HepG2 (cell line): ENCODE measurements at regions not wholly inside any gene's neighbourhood (a gene's known extent, or its start where the extent isn't known, plus 50 kb on each side); places are given as distances from the start of the nearest gene placed in this dataset.

ENCODE experiments used
- ATAC-seq: fragments of 200-7000 bp; cut with Tn5 transposase; 3 replicates; pipeline ENCODE4 v1.9.1; 2020; ENCODE audit warnings: mild to moderate bottlenecking, moderate library complexity
- BruUV-seq: library from RNA; stranded (reverse); fragments of 400-500 nt; replicated peaks from 2 replicates; lab custom pipeline; 2021; lab: Mats Ljungman, UMichigan
- CTCF ChIA-PET: fragments of 300-600 bp; formaldehyde crosslinking; extraction: SDS; loops from one replicate; lab custom pipeline; 2021; ENCODE audit warnings: low total read pairs, inconsistent platforms, low intra/inter-chr PET ratio; lab: Yijun Ruan, JAX
- POLR2A ChIA-PET: fragments of 350-600 bp; sonication (Branson Sonifier 250); formaldehyde crosslinking; loops from one replicate; lab custom pipeline; 2020; ENCODE audit warnings: antibody characterized with exemption, inconsistent platforms; lab: Yijun Ruan, JAX
- DNase-seq: peaks from one replicate; pipeline ENCODE4 v3.0.0-alpha.2; 2015; ENCODE audit warnings: low spot score
- FAIRE-seq: peaks from 3 replicates; lab custom pipeline; 2011; peaks lifted over from hg19 to GRCh38; lab: Jason Lieb, UNC
- H2AFZ ChIP-seq: one replicate; pipeline ENCODE4 v1.6.1; 2011; ENCODE audit warnings: low read length, inconsistent platforms
- H3K27ac ChIP-seq: fragments of 300-600 bp; 3 replicates; pipeline ENCODE4 v1.8.0; 2011; ENCODE audit warnings: mixed run types, mild to moderate bottlenecking, mixed read lengths, low read length, inconsistent platforms; ENCODE audit not compliant: insufficient read depth; ENCODE audit errors: extremely low read length
- H3K27me3 ChIP-seq, 2 experiments: fragments of 200-600 bp in 1 of 2; 2 replicates in 1 of 2; 3 replicates in 1 of 2; pipeline versions ENCODE4 v1.6.0 to v1.8.0; 2011; ENCODE audit warnings: low read length in 2 of 2, mild to moderate bottlenecking in 2 of 2, moderate library complexity in 2 of 2, inconsistent platforms in 1 of 2; ENCODE audit not compliant: insufficient read depth in 2 of 2, control insufficient read depth in 1 of 2
- H3K36me3 ChIP-seq, 2 experiments: fragments of 200-600 bp in 1 of 2; replicated peaks in 1 of 2; 2 replicates in 1 of 2; 3 replicates in 1 of 2; pipeline versions ENCODE4 v1.5.1 to v1.8.0; 2011; ENCODE audit warnings: low read length in 2 of 2, inconsistent platforms in 1 of 2; ENCODE audit not compliant: insufficient read depth in 2 of 2, control insufficient read depth in 1 of 2
- H3K4me1 ChIP-seq: 2 replicates; pipeline ENCODE4 v1.5.1; 2012; ENCODE audit warnings: low read length, inconsistent platforms; ENCODE audit not compliant: insufficient read depth
- H3K4me2 ChIP-seq: 2 replicates; pipeline ENCODE4 v1.6.0; 2011; ENCODE audit warnings: low read depth, low read length, inconsistent platforms
- H3K4me3 ChIP-seq, 3 experiments: fragments of 200-600 bp in 1 of 3; sonication (generic), shearing (Covaris generic) in 1 of 3; replicated peaks in 1 of 3; 2 replicates each; pipeline ENCODE4 v1.5.1; 2011 to 2016; ENCODE audit warnings: low read length in 3 of 3, inconsistent platforms in 2 of 3, low read depth in 2 of 3, mild to moderate bottlenecking in 2 of 3, control low read depth in 1 of 3, mixed read lengths in 1 of 3; ENCODE audit not compliant: insufficient read depth in 1 of 3
- H3K79me2 ChIP-seq: one replicate; pipeline ENCODE4 v1.6.1; 2011; ENCODE audit warnings: low read length, inconsistent platforms; ENCODE audit not compliant: insufficient read depth
- H3K9ac ChIP-seq: 2 replicates; pipeline ENCODE4 v1.6.0; 2011; ENCODE audit warnings: mild to moderate bottlenecking, low read depth, low read length, inconsistent platforms; ENCODE audit not compliant: insufficient read depth
- H3K9me3 ChIP-seq: 2 replicates; pipeline ENCODE4 v1.5.1; 2012; ENCODE audit warnings: mild to moderate bottlenecking, low read length
- H4K20me1 ChIP-seq: 2 replicates; pipeline ENCODE4 v1.6.0; 2011; ENCODE audit warnings: inconsistent platforms, mild to moderate bottlenecking, low read length, moderate library complexity; ENCODE audit not compliant: insufficient read depth
- CENPT ChIP-seq: sonication (generic); formaldehyde crosslinking; IDR thresholded peaks from 2 replicates; pipeline ENCODE4 v1.8.0; 2022; ENCODE audit warnings: low read depth, mild to moderate bottlenecking, moderate library complexity, missing genetic modification reagents
- HHEX ChIP-seq: IDR thresholded peaks from 2 replicates; pipeline ENCODE4 v1.6.1; 2016; ENCODE audit warnings: control low read depth
- HMG20A ChIP-seq: IDR thresholded peaks from 2 replicates; pipeline ENCODE4 v1.6.1; 2016; ENCODE audit warnings: borderline replicate concordance
- ZBTB33 ChIP-seq: sonication (generic); formaldehyde crosslinking; IDR thresholded peaks from 2 replicates; pipeline ENCODE4 v1.4.0; 2020; ENCODE audit warnings: missing genetic modification reagents
- WGBS: methylation state at CpG from one replicate; pipeline ENCODE4 v1.1.6; 2017; ENCODE audit warnings: low lambda C conversion rate; 5-methylcytosine and 5-hydroxymethylcytosine counted together
- in situ Hi-C: cut with HindIII; loops from 2 replicates; pipeline ENCODE4 v1.10.0; 2017; ENCODE audit warnings: low pct_unique_long_range_greater_than_20kb; ENCODE audit not compliant: extremely low pct_ligation_motif_present
- intact Hi-C: fragments of 100-400 bp; cut with micrococcal nuclease; formaldehyde crosslinking; loops from one replicate; pipeline ENCODE4 v1.10.0; 2022; ENCODE audit not compliant: unreplicated experiment
- TF ChIP-seq, protein P1 (sequence below): sonication (generic); formaldehyde crosslinking; IDR thresholded peaks from 2 replicates; pipeline ENCODE4 v1.4.0; 2020; ENCODE audit warnings: missing genetic modification reagents, borderline replicate concordance
- TF ChIP-seq, protein P2 (sequence below): sonication (generic); formaldehyde crosslinking; conservative IDR thresholded peaks from 2 replicates; pipeline ENCODE4 v1.4.0; 2020; ENCODE audit warnings: missing genetic modification reagents
- TF ChIP-seq, protein P3 (sequence below): sonication (generic); formaldehyde crosslinking; conservative IDR thresholded peaks from 2 replicates; pipeline ENCODE4 v1.8.0; 2022; ENCODE audit warnings: missing genetic modification reagents

- Histone ChIP-seq H4K20me1 (no peaks in the 10 kb centered on the region), H3K27ac (no peak overlapping the region), H3K4me1 (peaks cover 13% of the 10 kb centered on the region), H3K27me3 (no peaks in the 10 kb centered on the region), H3K36me3 (no peaks in the 10 kb centered on the region), H3K4me2 (no peak overlapping the region), H3K9me3 (no peaks in the 10 kb centered on the region), H3K4me3 (no peak overlapping the region), H3K79me2 (no peaks in the 10 kb centered on the region), H3K9ac (no peak overlapping the region), H2AFZ (no peak overlapping the region)
- CTCF ChIA-PET: no interaction called here
- 62% methylated on average over 3 of the region's 3 CpGs for WGBS
- intact Hi-C loops (no loop called here), in situ Hi-C loops (no loop called here)
- DNase-seq: no peak
- TF ChIP-seq HMG20A (no peak), CENPT (CRISPR knock-in tag) (no peak), HHEX (CRISPR knock-in tag) (no peak), ZBTB33 (CRISPR knock-in tag) (no peak)
- TF ChIP-seq, protein P1, sequence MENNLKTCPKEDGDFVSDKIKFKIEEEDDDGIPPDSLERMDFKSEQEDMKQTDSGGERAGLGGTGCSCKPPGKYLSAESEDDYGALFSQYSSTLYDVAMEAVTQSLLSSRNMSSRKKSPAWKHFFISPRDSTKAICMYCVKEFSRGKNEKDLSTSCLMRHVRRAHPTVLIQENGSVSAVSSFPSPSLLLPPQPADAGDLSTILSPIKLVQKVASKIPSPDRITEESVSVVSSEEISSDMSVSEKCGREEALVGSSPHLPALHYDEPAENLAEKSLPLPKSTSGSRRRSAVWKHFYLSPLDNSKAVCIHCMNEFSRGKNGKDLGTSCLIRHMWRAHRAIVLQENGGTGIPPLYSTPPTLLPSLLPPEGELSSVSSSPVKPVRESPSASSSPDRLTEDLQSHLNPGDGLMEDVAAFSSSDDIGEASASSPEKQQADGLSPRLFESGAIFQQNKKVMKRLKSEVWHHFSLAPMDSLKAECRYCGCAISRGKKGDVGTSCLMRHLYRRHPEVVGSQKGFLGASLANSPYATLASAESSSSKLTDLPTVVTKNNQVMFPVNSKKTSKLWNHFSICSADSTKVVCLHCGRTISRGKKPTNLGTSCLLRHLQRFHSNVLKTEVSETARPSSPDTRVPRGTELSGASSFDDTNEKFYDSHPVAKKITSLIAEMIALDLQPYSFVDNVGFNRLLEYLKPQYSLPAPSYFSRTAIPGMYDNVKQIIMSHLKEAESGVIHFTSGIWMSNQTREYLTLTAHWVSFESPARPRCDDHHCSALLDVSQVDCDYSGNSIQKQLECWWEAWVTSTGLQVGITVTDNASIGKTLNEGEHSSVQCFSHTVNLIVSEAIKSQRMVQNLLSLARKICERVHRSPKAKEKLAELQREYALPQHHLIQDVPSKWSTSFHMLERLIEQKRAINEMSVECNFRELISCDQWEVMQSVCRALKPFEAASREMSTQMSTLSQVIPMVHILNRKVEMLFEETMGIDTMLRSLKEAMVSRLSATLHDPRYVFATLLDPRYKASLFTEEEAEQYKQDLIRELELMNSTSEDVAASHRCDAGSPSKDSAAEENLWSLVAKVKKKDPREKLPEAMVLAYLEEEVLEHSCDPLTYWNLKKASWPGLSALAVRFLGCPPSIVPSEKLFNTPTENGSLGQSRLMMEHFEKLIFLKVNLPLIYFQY (CRISPR knock-in tag): no peak
- TF ChIP-seq, protein P2, sequence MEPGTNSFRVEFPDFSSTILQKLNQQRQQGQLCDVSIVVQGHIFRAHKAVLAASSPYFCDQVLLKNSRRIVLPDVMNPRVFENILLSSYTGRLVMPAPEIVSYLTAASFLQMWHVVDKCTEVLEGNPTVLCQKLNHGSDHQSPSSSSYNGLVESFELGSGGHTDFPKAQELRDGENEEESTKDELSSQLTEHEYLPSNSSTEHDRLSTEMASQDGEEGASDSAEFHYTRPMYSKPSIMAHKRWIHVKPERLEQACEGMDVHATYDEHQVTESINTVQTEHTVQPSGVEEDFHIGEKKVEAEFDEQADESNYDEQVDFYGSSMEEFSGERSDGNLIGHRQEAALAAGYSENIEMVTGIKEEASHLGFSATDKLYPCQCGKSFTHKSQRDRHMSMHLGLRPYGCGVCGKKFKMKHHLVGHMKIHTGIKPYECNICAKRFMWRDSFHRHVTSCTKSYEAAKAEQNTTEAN (CRISPR knock-in tag): no peak
- TF ChIP-seq, protein P3, sequence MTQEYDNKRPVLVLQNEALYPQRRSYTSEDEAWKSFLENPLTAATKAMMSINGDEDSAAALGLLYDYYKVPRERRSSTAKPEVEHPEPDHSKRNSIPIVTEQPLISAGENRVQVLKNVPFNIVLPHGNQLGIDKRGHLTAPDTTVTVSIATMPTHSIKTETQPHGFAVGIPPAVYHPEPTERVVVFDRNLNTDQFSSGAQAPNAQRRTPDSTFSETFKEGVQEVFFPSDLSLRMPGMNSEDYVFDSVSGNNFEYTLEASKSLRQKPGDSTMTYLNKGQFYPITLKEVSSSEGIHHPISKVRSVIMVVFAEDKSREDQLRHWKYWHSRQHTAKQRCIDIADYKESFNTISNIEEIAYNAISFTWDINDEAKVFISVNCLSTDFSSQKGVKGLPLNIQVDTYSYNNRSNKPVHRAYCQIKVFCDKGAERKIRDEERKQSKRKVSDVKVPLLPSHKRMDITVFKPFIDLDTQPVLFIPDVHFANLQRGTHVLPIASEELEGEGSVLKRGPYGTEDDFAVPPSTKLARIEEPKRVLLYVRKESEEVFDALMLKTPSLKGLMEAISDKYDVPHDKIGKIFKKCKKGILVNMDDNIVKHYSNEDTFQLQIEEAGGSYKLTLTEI (CRISPR knock-in tag): no peak
- no peak for ATAC-seq
- no TSS peak for BruUV-seq
- FAIRE-seq: no peak
- POLR2A ChIA-PET: no interaction called here
These were observed 415.4 kb downstream of the SPRY1 start for GRCh38 chr4:123812066-123812390.
